Right lobe of liver (tissue), 4 donors: ENCODE measurements at regions not wholly inside any gene's neighbourhood (a gene's known extent, or its start where the extent isn't known, plus 50 kb on each side); places are given as distances from the start of the nearest gene placed in this dataset.

ENCODE experiments used
- POLR2A ChIP-seq: fragments of 450-650 bp; IDR thresholded peaks from one replicate; pipeline ENCODE4 v1.6.1; 2017; ENCODE audit warnings: antibody characterized with exemption, mild to moderate bottlenecking
- TF ChIP-seq, protein P1 (sequence below), 4 donors: fragments of 200-600 bp in 3 of 4; fragments of 450-650 bp in 1 of 4; IDR thresholded peaks; one replicate each; pipeline versions ENCODE4 v1.5.1 to v1.8.0; 2016 to 2022; ENCODE audit warnings: antibody characterized with exemption in 4 of 4, mild to moderate bottlenecking in 2 of 4
- donor health status: DM: no; HTN: no; CAD: no.
- donor health status: DM: no; HTN: no; CAD: no.
- donor health status: DM: no; HTN: yes; CAD: no.

DNA sequence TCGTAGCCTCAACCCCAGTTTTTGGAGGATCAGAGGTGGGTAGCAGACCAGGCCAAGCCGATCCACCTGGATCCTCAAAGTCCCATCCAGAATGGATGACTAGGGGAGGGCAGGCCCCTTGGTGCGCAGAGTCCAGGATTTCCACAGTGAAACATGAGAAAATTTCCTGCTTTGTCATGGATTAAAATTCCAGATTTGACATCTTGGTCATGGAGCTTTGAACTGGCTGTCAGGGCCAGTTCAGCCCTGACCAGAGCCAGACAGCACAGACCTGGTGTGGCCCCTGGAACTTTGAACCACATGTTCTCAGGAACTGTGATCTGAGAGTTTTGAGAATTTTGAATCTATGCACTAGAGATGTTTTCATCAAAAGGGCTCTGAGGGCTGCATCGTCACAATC, 177.5 kb downstream of the MN1 start:
- TF ChIP-seq, protein P1, sequence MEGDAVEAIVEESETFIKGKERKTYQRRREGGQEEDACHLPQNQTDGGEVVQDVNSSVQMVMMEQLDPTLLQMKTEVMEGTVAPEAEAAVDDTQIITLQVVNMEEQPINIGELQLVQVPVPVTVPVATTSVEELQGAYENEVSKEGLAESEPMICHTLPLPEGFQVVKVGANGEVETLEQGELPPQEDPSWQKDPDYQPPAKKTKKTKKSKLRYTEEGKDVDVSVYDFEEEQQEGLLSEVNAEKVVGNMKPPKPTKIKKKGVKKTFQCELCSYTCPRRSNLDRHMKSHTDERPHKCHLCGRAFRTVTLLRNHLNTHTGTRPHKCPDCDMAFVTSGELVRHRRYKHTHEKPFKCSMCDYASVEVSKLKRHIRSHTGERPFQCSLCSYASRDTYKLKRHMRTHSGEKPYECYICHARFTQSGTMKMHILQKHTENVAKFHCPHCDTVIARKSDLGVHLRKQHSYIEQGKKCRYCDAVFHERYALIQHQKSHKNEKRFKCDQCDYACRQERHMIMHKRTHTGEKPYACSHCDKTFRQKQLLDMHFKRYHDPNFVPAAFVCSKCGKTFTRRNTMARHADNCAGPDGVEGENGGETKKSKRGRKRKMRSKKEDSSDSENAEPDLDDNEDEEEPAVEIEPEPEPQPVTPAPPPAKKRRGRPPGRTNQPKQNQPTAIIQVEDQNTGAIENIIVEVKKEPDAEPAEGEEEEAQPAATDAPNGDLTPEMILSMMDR (IDR thresholded peaks at IDR 0.05) = no peak
- no peak for TF ChIP-seq POLR2A
